NB4 (cell line): ENCODE measurements at regions not wholly inside any gene's neighbourhood (a gene's known extent, or its start where the extent isn't known, plus 50 kb on each side); places are given as distances from the start of the nearest gene placed in this dataset.

Source experiments
- CTCF ChIP-seq: IDR thresholded peaks from one replicate; pipeline ENCODE4 v1.5.1; 2012; ENCODE audit warnings: low read depth, low read length
- MAX ChIP-seq: IDR thresholded peaks from 2 replicates; pipeline ENCODE4 v1.6.1; 2011; ENCODE audit warnings: low read depth, low read length

GRCh38 chr5:103743421-103743820 is 180.8 kb upstream of the NUDT12 start:
- no peak for TF ChIP-seq CTCF
- TF ChIP-seq MAX = no peak
